ENCODE measurements at regions not wholly inside any gene's neighbourhood (a gene's known extent, or its start where the extent isn't known, plus 50 kb on each side); places are given as distances from the start of the nearest gene placed in this dataset.

DNA sequence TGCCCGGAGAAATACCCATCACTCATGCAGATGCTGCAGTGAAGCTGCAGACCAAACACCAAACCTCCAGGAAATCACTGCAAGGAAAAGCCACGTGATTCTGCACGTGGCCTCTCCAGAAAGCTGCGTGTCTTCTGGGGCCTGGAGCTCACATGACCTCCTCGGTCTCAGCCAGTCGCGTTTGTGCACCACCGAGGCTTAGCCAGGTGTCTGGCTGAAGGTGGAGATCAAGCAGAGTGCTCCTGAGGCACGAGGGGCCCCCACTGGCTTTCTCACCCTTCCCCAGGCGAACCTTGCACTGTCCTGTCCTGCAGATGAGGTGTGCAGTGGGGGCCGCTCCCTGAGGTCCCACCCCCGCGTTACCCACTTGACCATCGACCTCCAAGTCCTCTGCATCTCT lies 257.3 kb downstream of the RBFOX3 start:
- Mint-ChIP-seq H3K9me3 (no peaks in the 10 kb centered on the region), H3K4me1 (no peaks in the 10 kb centered on the region), H3K4me3 (no peak overlapping the region), H3K27me3 (peaks cover 33% of the 10 kb centered on the region), H3K36me3 (no peaks in the 10 kb centered on the region), H3K27ac (no peak overlapping the region)

DNA sequence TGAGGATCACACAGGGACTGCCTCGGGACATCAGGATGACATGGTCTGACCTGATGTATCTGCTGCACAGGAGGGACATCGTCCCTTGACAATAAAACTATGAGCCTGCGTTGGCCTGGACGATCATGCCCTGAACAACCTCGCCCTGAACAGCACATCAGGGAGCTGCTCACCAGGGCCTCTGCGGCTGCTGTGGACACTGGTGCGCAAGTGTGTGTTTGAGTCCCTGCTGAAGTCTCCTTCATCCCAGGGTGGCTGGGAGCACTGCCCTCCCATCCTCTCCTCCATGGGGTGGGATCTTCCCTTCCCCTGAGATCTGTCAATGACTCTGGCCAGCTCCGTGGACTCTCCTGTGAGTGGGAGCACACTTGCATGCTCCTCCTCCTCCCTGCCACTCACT lies 257.8 kb downstream of the RBFOX3 start:
- Mint-ChIP-seq H3K27me3 (peaks cover 32% of the 10 kb centered on the region), H3K4me3 (no peak overlapping the region), H3K4me1 (no peaks in the 10 kb centered on the region), H3K27ac (no peak overlapping the region), H3K36me3 (no peaks in the 10 kb centered on the region), H3K9me3 (no peaks in the 10 kb centered on the region)

- no peak overlapping the region for H3K27ac Mint-ChIP-seq
Measured at GRCh38 chr17:79350533-79350932, 260.3 kb downstream of the RBFOX3 start.

GRCh38 chr17:79349506-79350400 lies 261.1 kb downstream of the RBFOX3 start:
- Mint-ChIP-seq H3K27ac (no peak overlapping the region), H3K27me3 (peaks cover 44% of the 10 kb centered on the region), H3K9me3 (no peaks in the 10 kb centered on the region), H3K4me1 (no peaks in the 10 kb centered on the region), H3K36me3 (no peaks in the 10 kb centered on the region), H3K4me3 (no peak overlapping the region)

More at GRCh38 chr17:79350533-79350932, 260.3 kb downstream of the RBFOX3 start:
- Mint-ChIP-seq H3K36me3 (no peaks in the 10 kb centered on the region), H3K9me3 (no peaks in the 10 kb centered on the region), H3K4me3 (no peak overlapping the region), H3K4me1 (no peaks in the 10 kb centered on the region), H3K27me3 (peaks cover 42% of the 10 kb centered on the region)

DNA sequence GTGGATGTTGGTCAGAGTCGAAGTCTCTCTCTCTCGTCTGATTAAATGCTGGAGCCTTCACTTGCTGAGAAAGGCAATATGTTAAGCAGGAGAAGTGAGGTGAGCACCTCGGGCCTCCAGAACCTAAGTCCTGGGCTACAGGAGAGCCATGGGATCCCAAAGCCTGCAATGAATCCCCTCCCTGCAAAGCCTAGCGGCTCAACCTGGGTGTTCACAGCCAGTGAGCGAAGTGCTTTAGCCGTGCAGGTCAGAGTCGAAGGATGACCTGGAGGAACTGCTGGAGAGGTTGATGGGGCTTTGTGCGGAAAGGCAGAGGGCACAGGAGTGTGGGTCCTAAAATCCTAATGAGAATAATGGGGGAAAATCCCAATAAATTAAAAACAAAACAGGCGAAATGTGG lies 267.8 kb downstream of the ENGASE start:
- Mint-ChIP-seq H3K4me3 (no peak overlapping the region), H3K36me3 (no peaks in the 10 kb centered on the region), H3K9me3 (no peaks in the 10 kb centered on the region), H3K27ac (no peak overlapping the region), H3K27me3 (peaks cover 20% of the 10 kb centered on the region), H3K4me1 (no peaks in the 10 kb centered on the region)

DNA sequence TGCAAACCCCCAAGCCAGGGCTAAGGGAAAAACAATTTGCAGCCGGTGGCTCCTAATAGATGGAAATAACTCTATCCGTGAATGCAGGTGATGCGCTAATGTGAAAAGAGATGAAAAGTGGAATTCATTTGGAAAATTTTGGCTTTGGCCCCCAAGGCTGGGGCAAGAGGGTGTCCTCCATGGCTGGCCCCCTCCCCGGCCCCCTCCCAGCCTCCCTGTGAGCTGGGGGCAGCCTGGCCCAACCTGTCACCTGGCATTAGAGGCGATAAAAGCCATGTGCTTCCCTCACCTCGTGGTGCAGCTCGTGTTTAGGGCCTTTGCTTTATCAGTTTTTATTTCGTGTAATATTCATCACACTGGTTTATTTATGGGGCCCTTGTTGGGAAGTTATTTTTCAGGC lies 267.2 kb downstream of the ENGASE start:
- Mint-ChIP-seq H3K36me3 (no peaks in the 10 kb centered on the region), H3K4me1 (no peaks in the 10 kb centered on the region), H3K4me3 (no peak overlapping the region), H3K27me3 (peaks cover 14% of the 10 kb centered on the region), H3K9me3 (no peaks in the 10 kb centered on the region), H3K27ac (no peak overlapping the region)

GRCh38 chr17:79341222-79341780 lies 266.7 kb downstream of the ENGASE start:
- Mint-ChIP-seq H3K4me1 (no peaks in the 10 kb centered on the region), H3K4me3 (no peak overlapping the region), H3K36me3 (no peaks in the 10 kb centered on the region), H3K27ac (no peak overlapping the region), H3K9me3 (no peaks in the 10 kb centered on the region), H3K27me3 (peaks cover 11% of the 10 kb centered on the region)

- H3K27me3 Mint-ChIP-seq, result peaks cover 13% of the 10 kb centered on the region
- H3K9me3 Mint-ChIP-seq, result no peaks in the 10 kb centered on the region
- H3K4me1 Mint-ChIP-seq, result no peaks in the 10 kb centered on the region
- no peak overlapping the region for H3K27ac Mint-ChIP-seq
- H3K4me3 Mint-ChIP-seq, result no peak overlapping the region
- H3K36me3 Mint-ChIP-seq, result no peaks in the 10 kb centered on the region
Measured at GRCh38 chr17:79340333-79341221, 266.0 kb downstream of the ENGASE start.

GRCh38 chr17:79339321-79339720 lies 264.7 kb downstream of the ENGASE start:
- no peaks in the 10 kb centered on the region for H3K4me1 Mint-ChIP-seq
- no peak overlapping the region for H3K27ac Mint-ChIP-seq
- H3K4me3 Mint-ChIP-seq, result no peak overlapping the region
- H3K36me3 Mint-ChIP-seq, result no peaks in the 10 kb centered on the region
- peaks cover 9% of the 10 kb centered on the region for H3K27me3 Mint-ChIP-seq
- no peaks in the 10 kb centered on the region for H3K9me3 Mint-ChIP-seq

DNA sequence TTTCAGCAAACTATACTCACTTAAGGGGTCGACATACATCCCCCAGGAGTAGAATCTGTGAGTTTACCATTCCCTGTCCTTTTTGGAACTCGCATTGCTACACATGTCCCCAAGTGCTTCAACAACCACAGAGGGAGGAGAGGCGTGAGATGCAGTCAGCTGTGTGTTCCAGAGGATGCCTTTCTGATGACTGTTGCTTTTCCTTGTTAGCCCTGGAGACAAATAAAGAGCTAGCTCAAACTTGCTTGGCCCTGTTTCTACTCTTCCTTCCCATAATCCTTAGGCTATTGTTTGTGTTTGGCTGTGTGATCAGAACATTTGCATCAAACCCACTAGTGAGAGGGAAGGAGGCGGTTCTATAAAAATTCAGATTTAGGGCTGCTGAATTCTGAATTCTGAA lies 264.0 kb downstream of the ENGASE start:
- no peak overlapping the region for H3K4me3 Mint-ChIP-seq
- peaks cover 10% of the 10 kb centered on the region for H3K27me3 Mint-ChIP-seq
- H3K9me3 Mint-ChIP-seq, result no peaks in the 10 kb centered on the region
- H3K27ac Mint-ChIP-seq, result no peak overlapping the region
- no peaks in the 10 kb centered on the region for H3K4me1 Mint-ChIP-seq
- no peaks in the 10 kb centered on the region for H3K36me3 Mint-ChIP-seq

GRCh38 chr17:79338152-79338551 lies 263.5 kb downstream of the ENGASE start:
- Mint-ChIP-seq H3K27me3 (peaks cover 11% of the 10 kb centered on the region), H3K27ac (no peak overlapping the region), H3K9me3 (no peaks in the 10 kb centered on the region), H3K4me1 (no peaks in the 10 kb centered on the region), H3K36me3 (no peaks in the 10 kb centered on the region), H3K4me3 (no peak overlapping the region)

GRCh38 chr17:79337053-79337452 lies 262.4 kb downstream of the ENGASE start:
- no peak overlapping the region for H3K27ac Mint-ChIP-seq
- no peaks in the 10 kb centered on the region for H3K36me3 Mint-ChIP-seq
- no peaks in the 10 kb centered on the region for H3K9me3 Mint-ChIP-seq
- H3K27me3 Mint-ChIP-seq, result peaks cover 13% of the 10 kb centered on the region
- no peaks in the 10 kb centered on the region for H3K4me1 Mint-ChIP-seq
- no peak overlapping the region for H3K4me3 Mint-ChIP-seq

DNA sequence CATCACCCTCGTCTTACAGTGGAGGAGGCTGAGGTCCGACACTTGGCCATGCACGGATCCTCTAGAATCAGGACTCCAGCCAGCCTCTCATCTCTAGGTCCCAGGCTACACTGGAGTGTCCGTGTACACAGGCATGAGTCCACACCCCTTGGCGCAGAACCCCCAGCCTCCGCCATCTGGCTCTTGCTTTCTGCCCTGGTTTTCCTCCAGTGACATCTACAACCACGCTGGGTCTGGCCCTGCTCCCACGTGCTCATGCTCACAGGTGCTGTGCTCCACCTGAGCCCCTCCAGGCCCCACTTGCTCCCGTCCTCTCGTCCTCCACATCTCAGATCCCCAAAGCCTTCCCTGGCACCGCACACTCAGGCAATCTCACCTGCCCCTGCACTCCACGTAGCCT lies 260.8 kb downstream of the ENGASE start:
- no peaks in the 10 kb centered on the region for H3K4me1 Mint-ChIP-seq
- no peak overlapping the region for H3K4me3 Mint-ChIP-seq
- H3K27ac Mint-ChIP-seq, result no peak overlapping the region
- H3K27me3 Mint-ChIP-seq, result peaks cover 21% of the 10 kb centered on the region
- H3K9me3 Mint-ChIP-seq, result no peaks in the 10 kb centered on the region
- H3K36me3 Mint-ChIP-seq, result no peaks in the 10 kb centered on the region

DNA sequence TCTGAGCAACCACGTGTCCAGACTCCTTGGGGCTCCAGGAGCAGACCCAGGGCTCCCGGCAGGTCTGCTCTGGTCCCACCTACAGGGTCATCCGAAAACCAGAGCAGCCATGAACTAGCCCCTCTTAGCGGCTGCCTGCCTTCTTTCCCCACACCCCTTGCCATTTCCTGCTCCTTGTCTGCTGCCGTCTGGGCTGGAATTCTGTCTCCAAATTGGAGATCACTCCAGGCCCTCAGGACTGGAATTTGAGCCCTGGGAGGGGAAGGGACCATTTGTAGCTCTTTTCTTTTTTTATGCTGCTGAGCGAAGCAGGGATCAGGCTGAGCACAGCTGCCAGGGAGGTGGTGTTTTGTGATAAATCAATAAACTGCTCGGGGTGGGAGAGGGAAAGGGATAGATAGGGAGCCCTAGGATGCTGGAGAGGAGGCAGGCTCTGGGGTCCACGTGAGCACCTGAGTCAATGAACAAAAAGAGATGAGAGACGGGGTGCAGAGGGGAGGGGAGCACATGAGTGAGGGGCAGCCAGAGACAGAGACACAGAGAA lies 257.5 kb downstream of the ENGASE start:
- Mint-ChIP-seq H3K4me3 (no peak overlapping the region), H3K27ac (no peak overlapping the region), H3K36me3 (no peaks in the 10 kb centered on the region), H3K4me1 (no peaks in the 10 kb centered on the region), H3K27me3 (peaks cover 23% of the 10 kb centered on the region), H3K9me3 (no peaks in the 10 kb centered on the region)

- no peaks in the 10 kb centered on the region for H3K36me3 Mint-ChIP-seq
- H3K4me3 Mint-ChIP-seq, result no peak overlapping the region
- H3K9me3 Mint-ChIP-seq, result no peaks in the 10 kb centered on the region
- H3K4me1 Mint-ChIP-seq, result no peaks in the 10 kb centered on the region
- peaks cover 25% of the 10 kb centered on the region for H3K27me3 Mint-ChIP-seq
- H3K27ac Mint-ChIP-seq, result no peak overlapping the region
Measured at GRCh38 chr17:79331492-79331891, 256.9 kb downstream of the ENGASE start.

All from activated naive CD4-positive, alpha-beta T cell treated with anti-CD3 and anti-CD28 coated beads, Interleukin-2, amount 50 U/mL, for 24 hours (primary cell).